K562 (cell line): ENCODE measurements at regions not wholly inside any gene's neighbourhood (a gene's known extent, or its start where the extent isn't known, plus 50 kb on each side); places are given as distances from the start of the nearest gene placed in this dataset.

Source experiments
- COPS2 ChIP-seq: fragments of 450-650 bp; conservative IDR thresholded peaks from 2 replicates; pipeline ENCODE4 v1.6.1; 2016; ENCODE audit warnings: mild to moderate bottlenecking, moderate library complexity
- ETV1 ChIP-seq: fragments of 450-650 bp; conservative IDR thresholded peaks from 2 replicates; pipeline ENCODE4 v1.6.1; 2016; ENCODE audit warnings: missing genetic modification characterization, control low read depth, low read depth, missing compliant biosample characterization
- FOSL1 ChIP-seq: fragments of 200-800 bp; sonication (Bioruptor generic); conservative IDR thresholded peaks from 2 replicates; pipeline ENCODE4 v1.6.1; 2016; ENCODE audit warnings: missing genetic modification characterization, missing compliant biosample characterization
- HDAC2 ChIP-seq: fragments of 450-650 bp; IDR thresholded peaks from 2 replicates; pipeline ENCODE4 v1.6.1; 2016; ENCODE audit warnings: mild to moderate bottlenecking
- HNRNPK ChIP-seq: fragments of 200-400 bp; formaldehyde crosslinking; IDR thresholded peaks from one replicate; pipeline ENCODE4 v1.6.1; 2018; ENCODE audit warnings: mild to moderate bottlenecking, low read depth, low read length; ENCODE audit not compliant: poor library complexity, severe bottlenecking
- KLF1 ChIP-seq: fragments of 450-650 bp; IDR thresholded peaks from 2 replicates; pipeline ENCODE4 v1.6.1; 2016; ENCODE audit warnings: missing genetic modification characterization, missing compliant biosample characterization
- RBBP5 ChIP-seq: fragments of 200-600 bp; sonication (generic); IDR thresholded peaks from 2 replicates; pipeline ENCODE4 v1.6.1; 2012; ENCODE audit warnings: borderline replicate concordance, mild to moderate bottlenecking, low read length, control low read depth, inconsistent platforms; ENCODE audit not compliant: insufficient read depth, poor library complexity, severe bottlenecking
- RBM14 ChIP-seq: fragments of 200-400 bp; formaldehyde crosslinking; IDR thresholded peaks from 2 replicates; pipeline ENCODE4 v1.6.1; 2018; ENCODE audit warnings: low read depth, mild to moderate bottlenecking, low read length, moderate library complexity, borderline replicate concordance; ENCODE audit not compliant: insufficient read depth
- SUPT5H ChIP-seq: fragments of 450-650 bp; IDR thresholded peaks from 2 replicates; pipeline ENCODE4 v1.6.1; 2016
- TARDBP ChIP-seq: fragments of 450-650 bp; IDR thresholded peaks from 2 replicates; pipeline ENCODE4 v1.6.1; 2016
- TBP ChIP-seq: optimal IDR thresholded peaks from 2 replicates; pipeline ENCODE3; 2011; ENCODE audit warnings: low read depth, low read length, improper control_type of control experiment
- ZBTB40 ChIP-seq, 2 experiments: fragments of 450-650 bp in 1 of 2; sonication (generic) in 1 of 2; formaldehyde crosslinking in 1 of 2; IDR thresholded peaks; 2 replicates each; pipeline versions ENCODE4 v1.7.1 to v1.9.0; 2016 to 2022; ENCODE audit warnings: inconsistent platforms in 1 of 2, mild to moderate bottlenecking in 1 of 2, missing genetic modification reagents in 1 of 2
- ZC3H11A ChIP-seq: IDR thresholded peaks from 2 replicates; pipeline ENCODE4 v1.6.1; 2012; ENCODE audit warnings: low read depth, low read length, improper control_type of control experiment
- ZNF217 ChIP-seq: sonication (generic); formaldehyde crosslinking; IDR thresholded peaks from 2 replicates; pipeline ENCODE4 v1.8.0; 2022; ENCODE audit warnings: mild to moderate bottlenecking, missing genetic modification reagents
- ZNF280A ChIP-seq: fragments of 450-650 bp; IDR thresholded peaks from 2 replicates; pipeline ENCODE4 v1.6.1; 2018; ENCODE audit warnings: mild to moderate bottlenecking, low read depth; ENCODE audit not compliant: partially characterized antibody
- ZNF436 ChIP-seq: fragments of 250-450, 450-650 bp; sonication (Bioruptor Pico); formaldehyde crosslinking; IDR thresholded peaks from 2 replicates; pipeline ENCODE4 v1.7.0; 2020; ENCODE audit warnings: mild to moderate bottlenecking
- ZNF699 ChIP-seq: fragments of 250-450 bp; sonication (Bioruptor Pico); IDR thresholded peaks from 2 replicates; pipeline ENCODE4 v1.8.0; 2021; ENCODE audit warnings: mild to moderate bottlenecking, moderate library complexity; ENCODE audit not compliant: insufficient replicate concordance
- ZNF785 ChIP-seq: fragments of 250-450 bp; sonication (Bioruptor Pico); IDR thresholded peaks from 2 replicates; pipeline ENCODE4 v1.4.0; 2020; ENCODE audit warnings: mild to moderate bottlenecking

- no peak for TF ChIP-seq ZNF699 (CRISPR knock-in tag)
- no peak for TF ChIP-seq SUPT5H
- peak; percentile 98 for TF ChIP-seq ETV1 (tag)
- TF ChIP-seq TARDBP, result no peak
- TF ChIP-seq ZNF217 (CRISPR knock-in tag), result no peak
- TF ChIP-seq ZC3H11A, result no peak
- no peak for TF ChIP-seq ZNF280A
- peak; percentile 100 for TF ChIP-seq FOSL1 (tag)
- no peak for TF ChIP-seq ZNF436 (CRISPR knock-in tag)
- TF ChIP-seq KLF1 (tag), result no peak
- TF ChIP-seq ZBTB40 (IDR thresholded peaks at IDR 0.05), result peak; percentile 62
- TF ChIP-seq ZBTB40 (CRISPR knock-in tag; IDR thresholded peaks at IDR 0.05), result no peak
- TF ChIP-seq RBM14, result no peak
- peak; percentile 92 for TF ChIP-seq HDAC2
- TF ChIP-seq ZNF785 (CRISPR knock-in tag), result no peak
- no peak for TF ChIP-seq TBP
- no peak for TF ChIP-seq COPS2
- TF ChIP-seq HNRNPK, result no peak
- no peak for TF ChIP-seq RBBP5
Observed at GRCh38 chr7:106717955-106718871, 57.3 kb upstream of the CCDC71L start (continued).
